ENCODE measurements at regions not wholly inside any gene's neighbourhood (a gene's known extent, or its start where the extent isn't known, plus 50 kb on each side); places are given as distances from the start of the nearest gene placed in this dataset.

GRCh38 chr2:196367633-196368032 is 196.3 kb upstream of the STK17B start:
- TF ChIP-seq EZH2 (IDR thresholded peaks at IDR 0.05; ENCODE audit: low read length, missing control alignments): no peak
- TF ChIP-seq CTCF (conservative IDR thresholded peaks at IDR 0.05 in 1 of 2, IDR thresholded peaks at IDR 0.05 in 1 of 2; ENCODE audit: low read depth in 1 of 2, low read length in 2 of 2): no peak
- Histone ChIP-seq H3K4me1 (ENCODE audit: control insufficient read depth, extremely low read depth, insufficient read depth, low read length) (no peaks in the 10 kb centered on the region), H3K36me3 (ENCODE audit: control insufficient read depth, insufficient read depth, low read length) (no peaks in the 10 kb centered on the region), H3K4me3 (replicated peaks in 1 of 4; ENCODE audit: control extremely low read depth in 1 of 4, insufficient read depth in 1 of 4, low read depth in 3 of 4, low read length in 4 of 4) (no peak overlapping the region), H3K9ac (ENCODE audit: insufficient read depth, low read length) (no peak overlapping the region), H3K79me2 (ENCODE audit: control insufficient read depth, insufficient read depth, low read length) (no peaks in the 10 kb centered on the region), H3K27ac (ENCODE audit: insufficient read depth, low read length) (no peak overlapping the region), H4K20me1 (ENCODE audit: control insufficient read depth, extremely low read depth, insufficient read depth, low read length) (no peaks in the 10 kb centered on the region), H3K9me3 (ENCODE audit: control insufficient read depth, insufficient read depth, low read depth, low read length) (no peaks in the 10 kb centered on the region), H3K27me3 (ENCODE audit: control insufficient read depth, insufficient read depth, low read length) (no peaks in the 10 kb centered on the region), H3K4me2 (ENCODE audit: extremely low read depth, insufficient read depth, low read length) (no peak overlapping the region), H2AFZ (ENCODE audit: low read length) (no peak overlapping the region)
- no peak for DNase-seq (ENCODE audit: low read depth in 2 of 2)

GRCh38 chr2:196368546-196369225 is 197.3 kb upstream of the STK17B start:
- Histone ChIP-seq H3K79me2 (ENCODE audit: control insufficient read depth, insufficient read depth, low read length) (no peaks in the 10 kb centered on the region), H3K9ac (ENCODE audit: insufficient read depth, low read length) (no peak overlapping the region), H3K4me1 (ENCODE audit: control insufficient read depth, extremely low read depth, insufficient read depth, low read length) (no peaks in the 10 kb centered on the region), H2AFZ (ENCODE audit: low read length) (no peak overlapping the region), H3K27me3 (ENCODE audit: control insufficient read depth, insufficient read depth, low read length) (no peaks in the 10 kb centered on the region), H3K9me3 (ENCODE audit: control insufficient read depth, insufficient read depth, low read depth, low read length) (no peaks in the 10 kb centered on the region), H3K36me3 (ENCODE audit: control insufficient read depth, insufficient read depth, low read length) (no peaks in the 10 kb centered on the region), H3K27ac (ENCODE audit: insufficient read depth, low read length) (no peak overlapping the region), H4K20me1 (ENCODE audit: control insufficient read depth, extremely low read depth, insufficient read depth, low read length) (no peaks in the 10 kb centered on the region), H3K4me2 (ENCODE audit: extremely low read depth, insufficient read depth, low read length) (no peak overlapping the region), H3K4me3 (replicated peaks in 1 of 4; ENCODE audit: control extremely low read depth in 1 of 4, insufficient read depth in 1 of 4, low read depth in 3 of 4, low read length in 4 of 4) (no peak overlapping the region)
- DNase-seq (ENCODE audit: low read depth in 2 of 2): peak in 1 of 2 donors; percentile 6
- TF ChIP-seq EZH2 (IDR thresholded peaks at IDR 0.05; ENCODE audit: low read length, missing control alignments): no peak
- TF ChIP-seq CTCF (conservative IDR thresholded peaks at IDR 0.05 in 1 of 2, IDR thresholded peaks at IDR 0.05 in 1 of 2; ENCODE audit: low read depth in 1 of 2, low read length in 2 of 2): no peak

GRCh38 chr2:196369967-196370366 is 198.6 kb upstream of the STK17B start:
- Histone ChIP-seq H3K9me3 (ENCODE audit: control insufficient read depth, insufficient read depth, low read depth, low read length) (no peaks in the 10 kb centered on the region), H4K20me1 (ENCODE audit: control insufficient read depth, extremely low read depth, insufficient read depth, low read length) (no peaks in the 10 kb centered on the region), H3K79me2 (ENCODE audit: control insufficient read depth, insufficient read depth, low read length) (no peaks in the 10 kb centered on the region), H3K4me3 (replicated peaks in 1 of 4; ENCODE audit: control extremely low read depth in 1 of 4, insufficient read depth in 1 of 4, low read depth in 3 of 4, low read length in 4 of 4) (no peak overlapping the region), H3K27me3 (ENCODE audit: control insufficient read depth, insufficient read depth, low read length) (no peaks in the 10 kb centered on the region), H3K27ac (ENCODE audit: insufficient read depth, low read length) (no peak overlapping the region), H2AFZ (ENCODE audit: low read length) (no peak overlapping the region), H3K36me3 (ENCODE audit: control insufficient read depth, insufficient read depth, low read length) (no peaks in the 10 kb centered on the region), H3K4me1 (ENCODE audit: control insufficient read depth, extremely low read depth, insufficient read depth, low read length) (no peaks in the 10 kb centered on the region), H3K9ac (ENCODE audit: insufficient read depth, low read length) (no peak overlapping the region), H3K4me2 (ENCODE audit: extremely low read depth, insufficient read depth, low read length) (no peak overlapping the region)
- no peak for DNase-seq (ENCODE audit: low read depth in 2 of 2)
- TF ChIP-seq CTCF (conservative IDR thresholded peaks at IDR 0.05 in 1 of 2, IDR thresholded peaks at IDR 0.05 in 1 of 2; ENCODE audit: low read depth in 1 of 2, low read length in 2 of 2) (no peak), EZH2 (IDR thresholded peaks at IDR 0.05; ENCODE audit: low read length, missing control alignments) (no peak)
